ENCODE measurements at regions not wholly inside any gene's neighbourhood (a gene's known extent, or its start where the extent isn't known, plus 50 kb on each side); places are given as distances from the start of the nearest gene placed in this dataset.

DNA sequence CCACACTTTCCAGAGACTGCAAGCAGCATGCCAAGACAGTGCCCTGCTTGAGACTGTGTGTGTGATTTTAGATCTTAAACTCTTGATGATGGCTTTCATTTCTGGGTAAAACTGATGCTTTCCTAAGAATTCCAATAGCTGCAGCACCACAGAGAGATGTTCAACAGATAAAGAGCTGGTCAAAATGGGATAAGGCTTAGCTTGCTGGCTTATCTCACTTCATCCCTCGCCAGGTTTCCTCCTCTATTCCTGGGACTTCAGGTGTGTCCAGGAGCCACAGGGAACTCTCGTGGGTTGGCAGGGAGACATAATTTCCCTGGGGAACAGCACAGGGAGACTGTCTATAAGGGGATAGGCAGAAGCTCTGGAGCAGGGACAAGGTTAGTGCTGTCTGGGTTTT lies 137.3 kb downstream of the KCTD15 start:
- Histone ChIP-seq H4K20me1 (ENCODE audit: control insufficient read depth, insufficient read depth) (no peaks in the 10 kb centered on the region), H3K9ac (ENCODE audit: control insufficient read depth, insufficient read depth, low read length) (no peak overlapping the region), H3K27ac (ENCODE audit: control insufficient read depth, insufficient read depth) (no peak overlapping the region), H3K27me3 (replicated peaks in 1 of 2; ENCODE audit: control insufficient read depth in 2 of 2, insufficient read depth in 2 of 2, low read length in 1 of 2) (no peaks in the 10 kb centered on the region), H3K4me3 (no peak overlapping the region), H3K79me2 (ENCODE audit: control insufficient read depth, insufficient read depth, low read length) (no peaks in the 10 kb centered on the region), H2AFZ (ENCODE audit: control insufficient read depth, low read depth, low read length) (no peak overlapping the region), H3K36me3 (ENCODE audit: control insufficient read depth in 2 of 2, insufficient read depth in 2 of 2, low read length in 1 of 2) (no peaks in the 10 kb centered on the region), H3K9me3 (replicated peaks; ENCODE audit: control insufficient read depth, insufficient read depth, low read length) (no peaks in the 10 kb centered on the region; the same call in 2 of the 3 replicates), H3K4me2 (ENCODE audit: control insufficient read depth, insufficient read depth) (no peak overlapping the region), H3K4me1 (ENCODE audit: control insufficient read depth, insufficient read depth, low read length) (no peaks in the 10 kb centered on the region)
- no TSS peak for BruUV-seq (replicated peaks)
- ChIA-PET CTCF (no interaction called here), POLR2A (no interaction called here), RAD21 (ENCODE audit: unreplicated experiment) (no interaction called here), SMC1A (ENCODE audit: uncharacterized antibody, unreplicated experiment) (no interaction called here)
- no peak for ATAC-seq
- intact Hi-C loops (cut with micrococcal nuclease; ENCODE audit: unreplicated experiment): no loop called here
- in situ Hi-C loops (cut with MboI): no loop called here
- no peak for FAIRE-seq
- 0% methylated on average over 2 of the region's 2 CpGs for WGBS (ENCODE audit: insufficient coverage, insufficient replicate concordance, low lambda C conversion rate, missing lambda C conversion rate)
- DNase-seq (ENCODE audit: low read depth, low spot score): no peak
- TF ChIP-seq MYC (IDR thresholded peaks at IDR 0.05; ENCODE audit: insufficient read depth, insufficient read length, insufficient replicate concordance, low read length, severe bottlenecking) (no peak), RFX5 (IDR thresholded peaks at IDR 0.05; ENCODE audit: low read depth, low read length) (no peak), USF2 (IDR thresholded peaks at IDR 0.05; ENCODE audit: borderline replicate concordance, low read depth, low read length) (no peak), RCOR1 (conservative IDR thresholded peaks at IDR 0.05; ENCODE audit: low read depth, low read length) (no peak), POLR2AphosphoS2 (IDR thresholded peaks at IDR 0.05; ENCODE audit: low read depth, low read length) (no peak), MYB (IDR thresholded peaks at IDR 0.05; ENCODE audit: borderline replicate concordance, low read depth, low read length) (no peak), ZNF622 (IDR thresholded peaks at IDR 0.05) (no peak), ZNF384 (IDR thresholded peaks at IDR 0.05; ENCODE audit: borderline replicate concordance, low read depth, low read length) (no peak), BCLAF1 (IDR thresholded peaks at IDR 0.05) (no peak), CTCF (IDR thresholded peaks at IDR 0.05 in 2 of 3, conservative IDR thresholded peaks at IDR 0.05 in 1 of 3; ENCODE audit: control insufficient read depth in 2 of 3, extremely low read depth in 1 of 3, insufficient read depth in 1 of 3, low read depth in 3 of 3, low read length in 3 of 3) (no peak)
- TF ChIP-seq, protein P1, sequence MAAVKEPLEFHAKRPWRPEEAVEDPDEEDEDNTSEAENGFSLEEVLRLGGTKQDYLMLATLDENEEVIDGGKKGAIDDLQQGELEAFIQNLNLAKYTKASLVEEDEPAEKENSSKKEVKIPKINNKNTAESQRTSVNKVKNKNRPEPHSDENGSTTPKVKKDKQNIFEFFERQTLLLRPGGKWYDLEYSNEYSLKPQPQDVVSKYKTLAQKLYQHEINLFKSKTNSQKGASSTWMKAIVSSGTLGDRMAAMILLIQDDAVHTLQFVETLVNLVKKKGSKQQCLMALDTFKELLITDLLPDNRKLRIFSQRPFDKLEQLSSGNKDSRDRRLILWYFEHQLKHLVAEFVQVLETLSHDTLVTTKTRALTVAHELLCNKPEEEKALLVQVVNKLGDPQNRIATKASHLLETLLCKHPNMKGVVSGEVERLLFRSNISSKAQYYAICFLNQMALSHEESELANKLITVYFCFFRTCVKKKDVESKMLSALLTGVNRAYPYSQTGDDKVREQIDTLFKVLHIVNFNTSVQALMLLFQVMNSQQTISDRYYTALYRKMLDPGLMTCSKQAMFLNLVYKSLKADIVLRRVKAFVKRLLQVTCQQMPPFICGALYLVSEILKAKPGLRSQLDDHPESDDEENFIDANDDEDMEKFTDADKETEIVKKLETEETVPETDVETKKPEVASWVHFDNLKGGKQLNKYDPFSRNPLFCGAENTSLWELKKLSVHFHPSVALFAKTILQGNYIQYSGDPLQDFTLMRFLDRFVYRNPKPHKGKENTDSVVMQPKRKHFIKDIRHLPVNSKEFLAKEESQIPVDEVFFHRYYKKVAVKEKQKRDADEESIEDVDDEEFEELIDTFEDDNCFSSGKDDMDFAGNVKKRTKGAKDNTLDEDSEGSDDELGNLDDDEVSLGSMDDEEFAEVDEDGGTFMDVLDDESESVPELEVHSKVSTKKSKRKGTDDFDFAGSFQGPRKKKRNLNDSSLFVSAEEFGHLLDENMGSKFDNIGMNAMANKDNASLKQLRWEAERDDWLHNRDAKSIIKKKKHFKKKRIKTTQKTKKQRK (IDR thresholded peaks at IDR 0.05; ENCODE audit: low read depth, low read length): no peak

All from GM12878 (cell line).